Esophagus (tissue), 2 donors: ENCODE measurements at regions not wholly inside any gene's neighbourhood (a gene's known extent, or its start where the extent isn't known, plus 50 kb on each side); places are given as distances from the start of the nearest gene placed in this dataset.
"Not testable (repeated sequence)": the region's sequence is repeated elsewhere in the genome, so short reads cannot be mapped to it uniquely, and the experiment has no call there.

Source experiments
- H3K27ac ChIP-seq, 2 donors: one replicate each; pipeline ENCODE4 v1.5.1; 2013; ENCODE audit warnings: low read depth in 2 of 2, mild to moderate bottlenecking in 2 of 2, inconsistent platforms in 1 of 2, low read length in 1 of 2, moderate library complexity in 1 of 2
- H3K27me3 ChIP-seq, 2 donors: one replicate each; pipeline ENCODE4 v1.6.1; 2013; ENCODE audit warnings: low read length in 2 of 2, control low read depth in 1 of 2, mild to moderate bottlenecking in 1 of 2; ENCODE audit not compliant: insufficient read depth in 2 of 2, control insufficient read depth in 1 of 2
- H3K36me3 ChIP-seq, 2 donors: one replicate each; pipeline ENCODE4 v1.6.1; 2013; ENCODE audit warnings: low read length in 1 of 2; ENCODE audit not compliant: control insufficient read depth in 2 of 2, insufficient read depth in 2 of 2
- H3K4me1 ChIP-seq, 2 donors: one replicate each; pipeline ENCODE4 v1.6.1; 2013; ENCODE audit warnings: low read length in 1 of 2; ENCODE audit not compliant: control insufficient read depth in 2 of 2, insufficient read depth in 2 of 2
- H3K4me3 ChIP-seq, 2 donors: one replicate each; pipeline ENCODE4 v1.5.1; 2013; ENCODE audit warnings: low read length in 2 of 2, mild to moderate bottlenecking in 2 of 2, low read depth in 1 of 2, moderate library complexity in 1 of 2
- H3K9me3 ChIP-seq, 2 donors: one replicate each; pipeline ENCODE4 v1.6.1; 2013; ENCODE audit warnings: mild to moderate bottlenecking in 2 of 2, low read depth in 1 of 2, low read length in 1 of 2, moderate library complexity in 1 of 2; ENCODE audit not compliant: control insufficient read depth in 2 of 2, insufficient read depth in 1 of 2
- WGBS, 2 donors: extraction: QIAGEN DNeasy Blood & Tissue Kit; methylation state at CpG; one replicate each; pipeline ENCODE4 v1.1.7; 2013; 5-methylcytosine and 5-hydroxymethylcytosine counted together
- donor health status: healthy with polysubstance abuse.
- donor health status: Bipolar disorder and iron deficiency.

GRCh38 chr21:35606578-35606977 is 453.7 kb downstream of the SETD4 start:
- 44 to 62% methylated on average over 2 of the region's 2 CpGs for WGBS, 2 donors
- Histone ChIP-seq H3K27me3 (no peaks in the 10 kb centered on the region), H3K4me1 (peaks cover 0 to 2% of the 10 kb centered on the region in 2 donors), H3K4me3 (no peak overlapping the region), H3K36me3 (no peaks in the 10 kb centered on the region), H3K9me3 (no peaks in the 10 kb centered on the region), H3K27ac (no peak overlapping the region)

- H3K9me3 ChIP-seq, result no peaks in the 10 kb centered on the region
- no peaks in the 10 kb centered on the region for H3K27me3 ChIP-seq
- no peak overlapping the region for H3K27ac ChIP-seq
- H3K36me3 ChIP-seq, result no peaks in the 10 kb centered on the region
- WGBS, 2 donors, result 84% methylated on average over 6 of the region's 6 CpGs
- H3K4me3 ChIP-seq, result no peak overlapping the region
- H3K4me1 ChIP-seq, result peaks cover 0 to 2% of the 10 kb centered on the region in 2 donors
These were observed 454.2 kb downstream of the SETD4 start for GRCh38 chr21:35606146-35606545.

- H3K9me3 ChIP-seq, result no peaks in the 10 kb centered on the region
- no peaks in the 10 kb centered on the region for H3K27me3 ChIP-seq
- H3K36me3 ChIP-seq, result no peaks in the 10 kb centered on the region
- no peaks in the 10 kb centered on the region for H3K4me1 ChIP-seq
- 76 to 85% methylated on average over 5 of the region's 5 CpGs for WGBS, 2 donors
- no peak overlapping the region for H3K27ac ChIP-seq
- H3K4me3 ChIP-seq, result no peak overlapping the region
These were observed 456.8 kb downstream of the SETD4 start for GRCh38 chr21:35603494-35603893.

- Histone ChIP-seq H3K9me3 (no peaks in the 10 kb centered on the region), H3K36me3 (no peaks in the 10 kb centered on the region), H3K27me3 (no peaks in the 10 kb centered on the region), H3K4me1 (no peaks in the 10 kb centered on the region), H3K27ac (no peak overlapping the region), H3K4me3 (no peak overlapping the region)
- WGBS, 2 donors, result 75 to 76% methylated on average over 7 of the region's 7 CpGs
These were observed 457.4 kb downstream of the SETD4 start for GRCh38 chr21:35602811-35603362.

GRCh38 chr21:35601211-35601610 is 459.1 kb downstream of the SETD4 start:
- Histone ChIP-seq H3K27ac (no peak overlapping the region), H3K36me3 (no peaks in the 10 kb centered on the region), H3K4me1 (no peaks in the 10 kb centered on the region), H3K27me3 (no peaks in the 10 kb centered on the region), H3K4me3 (no peak overlapping the region), H3K9me3 (no peaks in the 10 kb centered on the region)
- 66 to 80% methylated on average over 4 of the region's 4 CpGs for WGBS, 2 donors

- Histone ChIP-seq H3K9me3 (no peaks in the 10 kb centered on the region), H3K36me3 (no peaks in the 10 kb centered on the region), H3K4me3 (no peak overlapping the region), H3K27me3 (no peaks in the 10 kb centered on the region), H3K27ac (no peak overlapping the region), H3K4me1 (no peaks in the 10 kb centered on the region)
- WGBS, 2 donors, result 76 to 85% methylated on average over 8 of the region's 8 CpGs
These were observed 461.2 kb downstream of the SETD4 start for GRCh38 chr21:35599164-35599563.

- H3K27me3 ChIP-seq, result no peaks in the 10 kb centered on the region
- H3K4me3 ChIP-seq, result no peak overlapping the region
- 86 to 94% methylated on average over 7 of the region's 7 CpGs for WGBS, 2 donors
- H3K9me3 ChIP-seq, result no peaks in the 10 kb centered on the region
- no peak overlapping the region for H3K27ac ChIP-seq
- no peaks in the 10 kb centered on the region for H3K4me1 ChIP-seq
- no peaks in the 10 kb centered on the region for H3K36me3 ChIP-seq
These were observed 462.5 kb downstream of the SETD4 start for GRCh38 chr21:35597750-35598339.

- H3K27me3 ChIP-seq, result no peaks in the 10 kb centered on the region
- no peaks in the 10 kb centered on the region for H3K9me3 ChIP-seq
- WGBS, 2 donors, result 96 to 97% methylated on average over 5 of the region's 5 CpGs
- H3K4me3 ChIP-seq, result no peak overlapping the region
- H3K27ac ChIP-seq, result no peak overlapping the region
- H3K4me1 ChIP-seq, result no peaks in the 10 kb centered on the region
- no peaks in the 10 kb centered on the region for H3K36me3 ChIP-seq
These were observed 465.4 kb downstream of the SETD4 start for GRCh38 chr21:35594905-35595304.

GRCh38 chr21:35593000-35593502 is 467.3 kb downstream of the SETD4 start:
- Histone ChIP-seq H3K27ac (no peak overlapping the region), H3K4me1 (no peaks in the 10 kb centered on the region), H3K36me3 (no peaks in the 10 kb centered on the region), H3K4me3 (no peak overlapping the region), H3K9me3 (no peaks in the 10 kb centered on the region), H3K27me3 (no peaks in the 10 kb centered on the region)
- WGBS, 2 donors, result 41 to 43% methylated on average over 5 of the region's 5 CpGs

GRCh38 chr21:35590284-35590683 is 470.0 kb downstream of the SETD4 start:
- H3K27ac ChIP-seq, H3K4me3 ChIP-seq, H3K9me3 ChIP-seq, H3K4me1 ChIP-seq, H3K27me3 ChIP-seq, H3K36me3 ChIP-seq: not testable (repeated sequence)
- WGBS, 2 donors, result 86 to 94% methylated on average over 3 of the region's 3 CpGs
